SK-N-SH (cell line): ENCODE measurements at regions not wholly inside any gene's neighbourhood (a gene's known extent, or its start where the extent isn't known, plus 50 kb on each side); places are given as distances from the start of the nearest gene placed in this dataset.

Experiments used
- CHD2 ChIP-seq: fragments of 150-350 bp; IDR thresholded peaks from 2 replicates; pipeline ENCODE4 v1.6.1; 2018; ENCODE audit warnings: low read length; ENCODE audit not compliant: partially characterized antibody
- CTCF ChIP-seq: fragments of 200-600 bp; sonication (generic); IDR thresholded peaks from 2 replicates; pipeline ENCODE4 v1.6.1; 2017; ENCODE audit warnings: antibody characterized with exemption, mild to moderate bottlenecking, moderate library complexity
- EP300 ChIP-seq, 2 experiments: IDR thresholded peaks; 2 replicates each; pipeline versions ENCODE4 v1.4.0 to v1.6.1; 2012; ENCODE audit warnings: borderline replicate concordance in 1 of 2, low read depth in 1 of 2, low read length in 1 of 2
- EZH2phosphoT487 ChIP-seq: fragments of 200-600 bp; sonication (generic); IDR thresholded peaks from 2 replicates; pipeline ENCODE4 v1.6.1; 2017; ENCODE audit warnings: low read depth, mixed run types, mild to moderate bottlenecking, antibody characterized with exemption, moderate library complexity, borderline replicate concordance
- FOSL2 ChIP-seq: IDR thresholded peaks from 2 replicates; pipeline ENCODE4 v1.4.0; 2012; ENCODE audit warnings: low read depth, mild to moderate bottlenecking, moderate library complexity, borderline replicate concordance
- JUND ChIP-seq: IDR thresholded peaks from 2 replicates; pipeline ENCODE4 v1.4.0; 2012
- POLR2AphosphoS5 ChIP-seq: IDR thresholded peaks from 2 replicates; pipeline ENCODE4 v1.6.1; 2012; ENCODE audit warnings: low read depth, low read length
- TAF1 ChIP-seq: IDR thresholded peaks from 2 replicates; pipeline ENCODE4 v1.6.1; 2012; ENCODE audit warnings: low read depth, mild to moderate bottlenecking, low read length, moderate library complexity, borderline replicate concordance

- TF ChIP-seq CTCF (no peak), CHD2 (no peak), TAF1 (no peak), EP300 (IDR thresholded peaks at IDR 0.05; ENCODE audit: borderline replicate concordance in 1 of 2, low read depth in 1 of 2, low read length in 1 of 2) (no peak), POLR2AphosphoS5 (no peak), JUND (no peak), FOSL2 (no peak), EZH2phosphoT487 (no peak)
These were observed 192.5 kb upstream of the MCHR2 start for GRCh38 chr6:100186552-100186951.
